DOHH2 (cell line): ENCODE measurements at regions not wholly inside any gene's neighbourhood (a gene's known extent, or its start where the extent isn't known, plus 50 kb on each side); places are given as distances from the start of the nearest gene placed in this dataset.

Experiments
- H3F3A ChIP-seq: fragments of 200-600 bp; sonication (generic), shearing (Covaris generic); 2 replicates; pipeline ENCODE4 v1.6.0; 2016; ENCODE audit warnings: antibody characterized with exemption, mild to moderate bottlenecking; ENCODE audit not compliant: control insufficient read depth, insufficient read depth
- H3K27ac ChIP-seq: fragments of 200-600 bp; sonication (generic); 2 replicates; pipeline ENCODE4 v1.5.1; 2014; ENCODE audit warnings: low read depth, mild to moderate bottlenecking, low read length, moderate library complexity
- H3K27me3 ChIP-seq: fragments of 200-600 bp; sonication (generic); 2 replicates; pipeline ENCODE4 v1.6.1; 2014; ENCODE audit warnings: mild to moderate bottlenecking, low read length, mixed read lengths; ENCODE audit not compliant: control insufficient read depth
- H3K36me3 ChIP-seq: fragments of 200-600 bp; sonication (generic); 2 replicates; pipeline ENCODE4 v1.6.1; 2014; ENCODE audit warnings: mild to moderate bottlenecking, low read length, moderate library complexity, mixed read lengths; ENCODE audit not compliant: control insufficient read depth
- H3K4me1 ChIP-seq: fragments of 200-600 bp; sonication (generic); 2 replicates; pipeline ENCODE4 v1.6.1; 2014; ENCODE audit warnings: mild to moderate bottlenecking, low read length, mixed read lengths; ENCODE audit not compliant: control insufficient read depth
- H3K4me2 ChIP-seq: fragments of 200-600 bp; sonication (generic); 2 replicates; pipeline ENCODE4 v1.6.0; 2014; ENCODE audit warnings: mild to moderate bottlenecking, low read length, moderate library complexity
- H3K4me3 ChIP-seq: fragments of 200-600 bp; sonication (generic); 2 replicates; pipeline ENCODE4 v1.5.1; 2014; ENCODE audit warnings: mild to moderate bottlenecking, low read length, mixed read lengths
- H3K79me2 ChIP-seq: fragments of 200-600 bp; sonication (generic); 2 replicates; pipeline ENCODE4 v1.6.1; 2014; ENCODE audit warnings: mild to moderate bottlenecking, low read length, mixed read lengths; ENCODE audit not compliant: control insufficient read depth
- H3K9me2 ChIP-seq: fragments of 200-600 bp; sonication (generic); replicated peaks from 2 replicates; pipeline ENCODE4 v1.6.1; 2014; ENCODE audit warnings: mild to moderate bottlenecking, low read length, mixed read lengths; ENCODE audit not compliant: control insufficient read depth
- H3K9me3 ChIP-seq: fragments of 200-600 bp; sonication (generic); 2 replicates; pipeline ENCODE4 v1.6.1; 2014; ENCODE audit warnings: antibody characterized with exemption, low read length, mixed read lengths; ENCODE audit not compliant: control insufficient read depth, insufficient read depth
- H4K20me1 ChIP-seq: fragments of 200-600 bp; sonication (generic); 2 replicates; pipeline ENCODE4 v1.6.0; 2014; ENCODE audit warnings: low read depth, mild to moderate bottlenecking, antibody characterized with exemption, low read length, moderate library complexity; ENCODE audit not compliant: control insufficient read depth, insufficient read depth
- EZH2phosphoT487 ChIP-seq: fragments of 200-600 bp; sonication (generic); IDR thresholded peaks from 2 replicates; pipeline ENCODE4 v1.6.1; 2017; ENCODE audit warnings: borderline replicate concordance, mild to moderate bottlenecking, antibody characterized with exemption, low read length, moderate library complexity, mixed read lengths
- TF ChIP-seq, protein P1 (sequence below): fragments of 200-600 bp; sonication (generic); IDR thresholded peaks from one replicate; pipeline ENCODE4 v1.5.1; 2014; ENCODE audit warnings: antibody characterized with exemption, mild to moderate bottlenecking, low read depth, low read length; ENCODE audit not compliant: poor library complexity, severe bottlenecking

DNA sequence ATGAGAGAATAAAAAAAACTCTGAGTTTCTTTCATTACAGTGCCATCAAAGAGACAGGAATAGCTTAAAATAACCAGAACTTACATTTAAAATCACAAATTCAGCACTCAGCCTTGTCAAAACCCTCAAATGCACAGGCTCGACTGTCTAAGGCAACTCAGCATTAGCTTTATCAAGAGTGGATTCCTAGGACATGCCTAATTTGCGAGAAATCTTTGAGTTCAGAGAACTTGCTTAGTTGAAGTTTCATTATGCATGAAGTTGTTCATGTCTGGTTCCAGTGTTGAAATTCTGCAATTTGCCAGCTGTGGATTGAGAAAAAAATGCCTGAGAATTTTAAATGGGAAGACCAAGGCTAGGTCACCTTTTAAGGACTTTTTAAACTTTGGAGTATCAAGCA, 151.1 kb downstream of the LRRC70 start:
- Histone ChIP-seq H3K79me2 (no peaks in the 10 kb centered on the region), H3K9me3 (no peaks in the 10 kb centered on the region), H3F3A (no peaks in the 10 kb centered on the region), H3K27ac (no peak overlapping the region), H3K4me3 (no peak overlapping the region), H3K9me2 (no peaks in the 10 kb centered on the region), H3K27me3 (no peaks in the 10 kb centered on the region), H3K4me2 (no peak overlapping the region), H3K36me3 (no peaks in the 10 kb centered on the region), H4K20me1 (no peaks in the 10 kb centered on the region), H3K4me1 (no peaks in the 10 kb centered on the region)
- TF ChIP-seq, protein P1, sequence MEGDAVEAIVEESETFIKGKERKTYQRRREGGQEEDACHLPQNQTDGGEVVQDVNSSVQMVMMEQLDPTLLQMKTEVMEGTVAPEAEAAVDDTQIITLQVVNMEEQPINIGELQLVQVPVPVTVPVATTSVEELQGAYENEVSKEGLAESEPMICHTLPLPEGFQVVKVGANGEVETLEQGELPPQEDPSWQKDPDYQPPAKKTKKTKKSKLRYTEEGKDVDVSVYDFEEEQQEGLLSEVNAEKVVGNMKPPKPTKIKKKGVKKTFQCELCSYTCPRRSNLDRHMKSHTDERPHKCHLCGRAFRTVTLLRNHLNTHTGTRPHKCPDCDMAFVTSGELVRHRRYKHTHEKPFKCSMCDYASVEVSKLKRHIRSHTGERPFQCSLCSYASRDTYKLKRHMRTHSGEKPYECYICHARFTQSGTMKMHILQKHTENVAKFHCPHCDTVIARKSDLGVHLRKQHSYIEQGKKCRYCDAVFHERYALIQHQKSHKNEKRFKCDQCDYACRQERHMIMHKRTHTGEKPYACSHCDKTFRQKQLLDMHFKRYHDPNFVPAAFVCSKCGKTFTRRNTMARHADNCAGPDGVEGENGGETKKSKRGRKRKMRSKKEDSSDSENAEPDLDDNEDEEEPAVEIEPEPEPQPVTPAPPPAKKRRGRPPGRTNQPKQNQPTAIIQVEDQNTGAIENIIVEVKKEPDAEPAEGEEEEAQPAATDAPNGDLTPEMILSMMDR = no peak
- TF ChIP-seq EZH2phosphoT487 = no peak

DNA sequence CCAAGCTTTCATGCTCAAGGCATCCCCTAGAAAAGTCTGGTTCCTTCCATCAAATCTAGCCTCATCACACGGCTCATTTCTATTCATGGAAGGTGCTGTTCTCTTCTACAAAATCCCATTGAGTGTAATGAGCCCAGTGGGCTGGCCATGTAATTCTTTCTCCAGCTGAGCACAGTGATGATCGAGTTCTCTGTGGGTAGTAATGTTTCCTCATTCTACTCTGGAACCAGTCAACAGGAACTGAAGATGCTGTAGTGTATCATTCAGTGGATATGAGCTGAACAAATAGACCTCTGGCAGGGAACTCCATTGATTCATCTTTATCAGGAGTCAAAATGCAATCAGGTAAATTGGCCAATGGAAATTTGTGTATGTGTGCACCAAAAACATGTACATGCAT, 149.2 kb downstream of the LRRC70 start:
- no peaks in the 10 kb centered on the region for H4K20me1 ChIP-seq
- no peaks in the 10 kb centered on the region for H3K36me3 ChIP-seq
- H3K9me3 ChIP-seq = no peaks in the 10 kb centered on the region
- H3K79me2 ChIP-seq = no peaks in the 10 kb centered on the region
- no peak overlapping the region for H3K27ac ChIP-seq
- no peak for TF ChIP-seq EZH2phosphoT487
- TF ChIP-seq, protein P1 = no peak
- no peaks in the 10 kb centered on the region for H3F3A ChIP-seq
- no peaks in the 10 kb centered on the region for H3K4me1 ChIP-seq
- peaks cover 4% of the 10 kb centered on the region; the same call in 1 of the 2 replicates for H3K27me3 ChIP-seq
- H3K9me2 ChIP-seq = no peaks in the 10 kb centered on the region
- H3K4me3 ChIP-seq = no peak overlapping the region
- no peak overlapping the region for H3K4me2 ChIP-seq

DNA sequence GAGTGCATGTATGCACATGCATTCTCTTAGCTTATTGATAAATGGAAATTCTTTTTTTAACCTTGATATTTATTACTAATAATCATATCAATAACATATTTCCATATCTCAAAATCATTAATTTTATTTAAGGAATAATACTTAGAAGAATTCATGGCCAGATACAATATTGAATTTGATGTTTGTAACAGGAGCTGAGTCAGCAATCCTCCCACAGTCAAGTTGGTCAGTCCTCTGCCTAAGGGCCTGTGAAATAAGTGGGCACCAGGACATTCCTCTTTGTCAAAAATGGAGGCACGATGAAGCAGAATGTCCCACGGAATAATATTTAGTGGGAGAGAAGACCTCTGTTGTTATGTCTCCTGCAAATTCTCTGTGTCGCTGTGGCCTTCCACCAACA, 148.6 kb downstream of the LRRC70 start:
- peaks cover 4% of the 10 kb centered on the region; the same call in 1 of the 2 replicates for H3K27me3 ChIP-seq
- no peak overlapping the region for H3K27ac ChIP-seq
- no peaks in the 10 kb centered on the region for H3K36me3 ChIP-seq
- H3K79me2 ChIP-seq = no peaks in the 10 kb centered on the region
- H3K4me3 ChIP-seq = no peak overlapping the region
- no peaks in the 10 kb centered on the region for H3K9me3 ChIP-seq
- no peaks in the 10 kb centered on the region for H3F3A ChIP-seq
- no peaks in the 10 kb centered on the region for H3K9me2 ChIP-seq
- H3K4me2 ChIP-seq = no peak overlapping the region
- H4K20me1 ChIP-seq = no peaks in the 10 kb centered on the region
- TF ChIP-seq, protein P1 = no peak
- TF ChIP-seq EZH2phosphoT487 = no peak
- H3K4me1 ChIP-seq = no peaks in the 10 kb centered on the region
